NOMO-1 treated with dmso at 0.1 percent for 144 hours (cell line): ENCODE measurements at regions not wholly inside any gene's neighbourhood (a gene's known extent, or its start where the extent isn't known, plus 50 kb on each side); places are given as distances from the start of the nearest gene placed in this dataset.
"Not testable (repeated sequence)": the region's sequence is repeated elsewhere in the genome, so short reads cannot be mapped to it uniquely, and the experiment has no call there.

ENCODE experiments used
- DNase-seq: peaks from one replicate; lab custom pipeline; 2025; ENCODE audit not compliant: unreplicated experiment; lab: John Stamatoyannopoulos, UW

DNA sequence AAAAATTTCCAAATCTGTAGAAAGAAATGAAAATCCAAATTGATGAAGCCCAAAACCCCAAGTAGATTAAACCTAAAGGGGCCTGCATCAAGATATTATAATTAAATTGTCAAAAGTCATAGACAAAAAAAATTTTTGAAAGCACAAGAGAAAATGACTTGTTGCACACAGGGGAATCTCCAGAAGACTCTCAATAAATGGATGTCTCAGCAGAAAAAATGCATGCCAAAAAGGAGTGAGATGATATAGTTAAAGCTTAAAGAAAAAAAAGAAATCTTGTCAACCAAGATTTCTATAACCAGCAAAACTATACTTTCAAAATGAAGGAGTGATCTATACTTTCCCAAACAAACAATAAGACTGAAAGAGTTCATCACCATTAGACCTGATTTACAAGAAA, 393.2 kb upstream of the SPAG17 start:
- no peak for DNase-seq

DNA sequence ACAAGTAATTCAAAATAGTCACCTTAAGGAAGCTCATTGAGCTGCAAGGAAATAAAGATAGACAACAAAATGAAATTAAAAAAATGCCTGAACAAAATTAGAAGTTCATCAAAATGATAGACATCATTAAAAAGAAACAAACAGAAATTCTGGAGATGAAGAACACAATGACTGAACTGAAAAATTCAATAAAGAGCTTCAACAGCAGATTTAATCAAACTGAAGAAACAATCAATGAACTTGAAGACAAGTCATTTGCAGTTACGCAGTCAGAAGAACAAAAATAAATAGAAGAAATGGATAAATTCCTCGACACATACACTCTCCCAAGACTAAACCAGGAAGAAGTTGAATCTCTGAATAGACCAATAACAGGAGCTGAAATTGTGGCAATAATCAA, 390.0 kb upstream of the SPAG17 start:
- DNase-seq: no peak

DNA sequence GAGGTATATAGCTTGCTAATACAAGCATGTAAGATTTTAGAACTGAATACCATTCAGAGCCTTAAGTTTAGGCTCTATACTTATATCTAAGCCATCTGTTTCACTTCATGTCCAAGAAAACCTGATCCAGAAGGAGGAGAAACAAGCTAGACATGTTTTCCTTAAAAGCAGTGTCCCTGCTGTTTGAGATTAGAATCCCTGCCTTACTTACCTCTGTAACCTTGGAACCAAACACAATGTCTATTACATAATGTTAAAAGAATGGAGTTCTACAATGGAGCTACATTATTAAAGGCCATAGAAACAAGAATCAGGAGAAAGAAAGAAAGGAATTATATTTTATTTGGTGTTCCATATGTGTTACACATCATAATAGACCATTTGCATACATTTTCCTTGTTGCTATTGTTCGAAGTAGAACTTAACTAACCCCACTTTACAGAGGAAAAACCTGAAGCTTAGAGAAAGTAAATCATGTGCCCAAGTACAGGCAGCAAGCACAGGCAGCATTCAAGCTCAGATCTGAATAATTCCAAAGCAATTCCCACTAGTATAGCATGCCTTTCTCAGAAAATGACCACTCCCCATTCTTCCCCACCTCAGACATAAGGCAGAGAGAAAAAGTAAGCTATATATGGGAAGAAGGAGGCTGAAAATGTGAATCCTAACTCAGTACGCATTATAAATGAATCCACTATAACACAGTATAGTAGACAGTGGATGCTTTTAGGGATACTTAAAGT, 380.1 kb upstream of the SPAG17 start:
- DNase-seq: no peak

DNA sequence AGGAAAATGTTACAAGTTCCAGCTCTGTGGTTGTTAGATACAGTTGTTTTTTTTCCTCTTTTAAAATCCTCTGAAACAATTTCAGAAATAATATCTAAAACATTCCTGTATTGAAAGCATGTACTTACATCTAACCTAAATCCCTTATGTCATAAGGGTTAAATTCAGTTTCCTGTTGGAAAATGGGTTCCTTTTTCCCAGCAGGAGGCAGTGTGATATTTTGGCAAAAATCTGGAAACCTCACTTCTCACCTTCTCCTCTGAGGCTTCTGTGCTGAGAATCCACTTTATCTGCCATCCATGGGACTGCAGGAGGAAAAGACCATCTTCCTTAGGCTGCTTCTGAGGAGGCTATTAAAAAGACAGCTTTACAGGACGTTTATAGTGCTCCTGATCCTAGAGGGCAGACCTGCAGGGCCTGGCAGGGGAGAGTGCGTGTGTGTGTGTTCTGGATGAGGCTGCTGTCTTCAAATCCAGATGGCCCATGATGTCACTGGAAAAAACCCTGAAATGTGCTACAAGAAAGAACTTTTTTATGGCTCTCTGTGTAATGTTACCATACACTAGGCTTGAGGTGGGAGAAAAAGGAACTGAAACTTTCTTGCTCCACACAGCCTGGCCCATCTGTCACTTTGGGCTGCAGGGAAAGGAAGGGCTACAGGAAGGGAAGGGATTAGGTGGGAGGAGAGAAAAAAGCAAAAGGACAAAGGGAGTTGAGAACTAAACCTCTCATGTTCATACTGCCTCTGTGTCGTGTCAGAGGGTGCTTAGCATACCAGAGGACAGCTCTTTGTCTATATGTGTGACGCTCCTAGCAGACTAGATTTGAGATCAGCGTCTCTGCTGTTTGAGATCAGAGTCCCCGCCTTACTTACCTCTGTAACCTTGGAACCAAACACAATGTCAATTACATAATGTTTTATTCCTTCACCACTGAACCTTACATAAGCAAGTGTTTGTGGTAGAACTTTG, 379.2 kb upstream of the SPAG17 start:
- DNase-seq: peak; percentile 33

- DNase-seq: no peak
These were observed 373.9 kb upstream of the SPAG17 start for GRCh38 chr1:118558933-118559332.

- no peak for DNase-seq
These were observed 371.9 kb upstream of the SPAG17 start for GRCh38 chr1:118556936-118557335.

DNA sequence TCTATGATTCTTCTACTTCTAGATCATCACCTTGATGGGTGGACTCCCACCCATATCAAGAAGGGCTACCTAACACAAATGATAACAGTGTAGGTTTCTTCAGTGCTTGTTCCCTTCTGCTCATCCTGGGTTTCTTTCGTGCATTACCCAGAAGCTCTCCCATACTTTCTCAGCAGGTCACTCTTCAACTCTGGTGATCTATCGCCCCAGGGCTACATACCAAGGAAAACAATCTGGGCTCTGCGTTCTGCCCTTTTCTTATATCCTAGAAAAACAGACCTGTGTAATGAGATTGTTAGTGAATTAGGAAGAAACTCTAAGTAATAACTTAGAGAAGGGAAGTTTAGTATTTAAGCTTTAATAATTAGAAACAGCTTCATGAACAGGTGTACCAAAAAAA, 370.6 kb upstream of the SPAG17 start:
- DNase-seq: no peak

GRCh38 chr1:118535901-118536300, 350.9 kb upstream of the SPAG17 start:
- no peak for DNase-seq

GRCh38 chr1:118511922-118512321, 326.9 kb upstream of the SPAG17 start:
- not testable (repeated sequence) for DNase-seq

- DNase-seq: no peak
These were observed 319.8 kb upstream of the SPAG17 start for GRCh38 chr1:118504867-118505266.

DNA sequence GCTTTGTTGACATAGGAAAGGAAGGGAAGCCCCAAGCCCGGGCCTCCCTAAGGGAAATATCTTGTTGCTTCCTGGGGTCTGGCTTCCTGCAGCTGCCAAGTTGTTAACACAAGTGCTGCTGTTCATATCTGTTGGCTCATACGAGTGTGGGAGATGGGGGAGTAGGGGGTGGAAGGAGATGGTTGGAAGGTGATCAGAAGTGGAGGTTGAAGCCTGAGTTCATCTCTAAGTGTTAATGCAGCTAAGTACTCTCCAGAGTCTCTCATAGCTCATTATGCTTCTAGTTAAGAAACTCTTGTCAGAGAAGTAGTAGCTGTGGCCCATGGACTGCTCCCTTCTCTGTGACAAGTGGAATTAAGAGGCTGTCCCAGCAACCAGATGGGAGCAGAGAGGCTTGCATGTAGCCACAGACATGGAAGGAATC, 319.2 kb upstream of the SPAG17 start:
- no peak for DNase-seq

GRCh38 chr1:118503752-118504151, 318.7 kb upstream of the SPAG17 start:
- no peak for DNase-seq

DNA sequence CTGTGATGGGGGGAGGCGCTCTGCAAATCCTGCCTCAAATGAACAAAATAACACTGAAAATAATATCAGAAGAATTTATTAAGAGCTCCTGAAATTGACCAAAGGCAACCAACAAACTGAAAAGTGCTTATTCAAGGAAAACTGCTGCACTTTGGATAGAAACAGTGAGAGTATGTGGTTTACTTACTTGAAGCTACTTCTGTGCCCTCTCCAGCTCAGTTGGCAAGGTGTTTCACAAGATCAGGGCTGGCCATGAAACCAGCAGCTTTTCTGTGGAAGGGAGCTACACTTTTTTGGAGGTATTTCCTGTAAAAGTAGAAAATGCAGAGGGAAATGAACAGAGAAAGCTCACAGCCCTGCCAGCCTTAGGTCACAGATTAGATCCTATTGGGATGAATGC, 310.0 kb upstream of the SPAG17 start:
- DNase-seq: no peak

DNA sequence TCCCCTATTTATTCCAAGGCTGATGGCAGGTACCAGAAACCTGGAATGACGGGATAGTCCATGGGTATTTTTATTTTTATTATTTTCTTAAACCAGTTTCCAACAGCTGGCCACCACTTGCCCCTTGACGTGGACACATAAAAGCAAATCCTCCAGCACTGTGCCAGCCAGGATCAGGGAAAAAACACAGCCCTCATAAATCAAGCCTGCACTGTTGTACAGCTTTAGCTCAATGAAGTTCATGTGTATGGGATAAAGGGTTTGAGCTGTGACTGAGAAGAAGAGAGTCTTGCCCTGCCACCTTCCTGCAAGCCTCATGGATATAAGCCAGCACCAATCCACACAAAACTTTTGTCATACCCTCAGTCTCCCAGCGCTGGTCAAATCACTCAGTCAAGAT, 303.8 kb upstream of the SPAG17 start:
- no peak for DNase-seq

DNA sequence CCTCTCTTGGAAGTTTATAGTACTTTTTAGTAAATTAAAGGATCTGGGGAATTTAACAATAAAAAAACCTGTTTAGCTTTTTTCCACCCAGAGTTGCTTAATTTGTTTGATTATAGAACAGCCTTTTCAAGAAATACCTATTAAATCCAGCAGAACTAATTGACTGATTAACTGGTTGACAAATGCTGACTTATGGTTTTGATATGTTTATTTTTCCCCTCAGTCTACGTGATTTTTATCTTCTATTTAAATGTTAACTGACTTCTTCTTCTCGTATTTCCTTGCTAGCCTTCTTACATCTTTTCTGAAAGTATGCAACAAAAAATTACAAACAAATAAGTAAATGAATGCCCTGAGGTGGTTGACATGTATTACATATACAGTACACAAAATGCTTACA, 302.9 kb upstream of the SPAG17 start:
- DNase-seq: no peak

DNA sequence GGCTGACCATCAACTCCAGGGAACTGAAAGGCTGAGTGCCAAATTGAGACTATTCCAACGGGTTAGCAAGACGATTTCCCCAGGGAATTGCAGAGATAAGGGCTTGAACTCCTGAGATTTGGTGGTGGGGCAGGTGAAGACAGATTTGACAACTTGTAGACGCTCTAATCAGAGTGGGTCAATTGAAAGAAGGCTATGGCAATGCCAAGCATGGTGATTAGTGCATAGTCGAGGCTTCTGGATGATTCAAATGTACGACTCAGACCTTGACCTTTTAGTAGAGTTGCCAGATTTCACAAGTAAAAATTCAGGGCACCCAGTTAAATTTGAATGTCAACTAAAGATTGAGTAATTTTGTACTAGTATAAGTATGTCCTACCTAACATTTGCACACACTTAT, 302.1 kb upstream of the SPAG17 start:
- no peak for DNase-seq

- no peak for DNase-seq
These were observed 301.2 kb upstream of the SPAG17 start for GRCh38 chr1:118486199-118486598.

DNA sequence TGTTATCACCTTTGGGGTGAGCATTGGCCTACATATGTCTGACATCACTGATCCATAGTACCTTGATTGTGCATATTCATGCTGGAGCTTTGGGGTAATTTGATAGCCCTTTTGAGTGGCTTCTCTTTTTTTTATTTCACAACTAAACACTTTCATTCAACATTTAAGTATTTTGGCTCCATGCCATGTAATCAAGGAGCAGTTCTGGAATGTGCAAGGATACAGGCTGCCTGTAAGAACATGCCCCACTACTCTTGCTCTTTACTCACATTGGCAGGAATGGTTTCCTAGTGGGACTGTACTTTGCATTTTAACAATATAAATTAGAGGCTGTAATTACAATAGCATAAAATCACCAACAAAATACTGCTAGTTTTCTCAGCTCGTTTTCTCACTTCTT, 300.7 kb upstream of the SPAG17 start:
- no peak for DNase-seq

- DNase-seq: no peak
These were observed 299.9 kb upstream of the SPAG17 start for GRCh38 chr1:118484893-118485292.

DNA sequence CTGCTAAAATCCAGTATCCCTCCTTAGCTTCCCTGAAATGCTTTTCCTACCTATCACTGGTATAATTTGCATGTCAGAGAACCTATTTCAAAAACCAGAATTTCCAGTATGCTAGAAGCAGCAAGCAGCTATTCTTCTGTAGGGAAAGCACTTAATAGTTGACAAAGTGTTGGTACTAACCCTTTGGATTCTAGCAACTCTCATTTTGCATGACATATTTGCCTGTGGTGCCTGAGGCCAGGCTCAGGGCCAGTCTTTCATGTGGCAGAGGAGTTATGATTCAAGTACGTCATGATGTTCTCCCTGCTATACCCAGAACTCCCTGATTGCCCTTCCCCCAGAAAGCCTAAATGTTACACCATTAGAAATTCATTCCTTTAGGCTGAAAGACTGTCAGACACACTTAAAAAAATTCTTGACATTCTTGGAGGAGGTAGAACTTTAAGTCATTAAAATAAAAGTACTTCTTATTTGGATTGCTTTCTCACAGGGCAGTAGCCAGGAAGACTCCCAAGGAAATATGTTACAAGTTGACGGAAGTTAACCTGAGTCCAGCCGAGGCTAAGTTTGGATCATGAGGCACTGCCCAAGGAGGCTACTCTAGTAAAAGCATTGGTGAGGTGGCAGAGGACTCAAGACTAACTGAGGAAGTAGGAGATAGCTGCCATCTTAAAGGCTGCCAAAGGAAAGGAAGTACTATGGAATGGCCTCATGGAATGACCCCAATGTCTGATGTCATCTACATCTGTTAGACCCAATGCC, 298.4 kb upstream of the SPAG17 start:
- no peak for DNase-seq

DNA sequence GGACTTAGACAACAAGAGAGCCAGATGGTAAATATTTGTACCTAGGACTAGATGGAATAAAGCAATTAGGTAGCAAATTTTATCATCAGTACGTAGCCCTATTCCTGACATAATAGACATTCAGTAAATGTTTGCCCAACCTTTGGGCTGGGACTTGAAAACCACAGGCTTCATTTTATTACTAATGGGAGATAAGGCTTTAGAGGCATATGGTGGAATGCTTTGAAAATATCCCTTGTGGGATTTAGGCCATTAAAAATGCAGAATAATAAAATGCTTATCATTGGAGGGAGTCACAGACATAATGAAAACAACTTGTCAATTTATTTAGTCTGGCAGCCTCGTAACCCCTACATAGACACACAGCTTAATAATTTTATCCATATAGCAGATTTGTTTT, 296.1 kb upstream of the SPAG17 start:
- no peak for DNase-seq
